NCI-H146 treated with DMSO at 0.1 percent for 48 hours (cell line): ENCODE measurements at regions not wholly inside any gene's neighbourhood (a gene's known extent, or its start where the extent isn't known, plus 50 kb on each side); places are given as distances from the start of the nearest gene placed in this dataset.
A peak's percentile ranks its signal among the peaks of the same experiment; 100 is the strongest.

Experiments used
- DNase-seq: peaks from one replicate; lab custom pipeline; 2025; ENCODE audit not compliant: unreplicated experiment; lab: John Stamatoyannopoulos, UW

DNA sequence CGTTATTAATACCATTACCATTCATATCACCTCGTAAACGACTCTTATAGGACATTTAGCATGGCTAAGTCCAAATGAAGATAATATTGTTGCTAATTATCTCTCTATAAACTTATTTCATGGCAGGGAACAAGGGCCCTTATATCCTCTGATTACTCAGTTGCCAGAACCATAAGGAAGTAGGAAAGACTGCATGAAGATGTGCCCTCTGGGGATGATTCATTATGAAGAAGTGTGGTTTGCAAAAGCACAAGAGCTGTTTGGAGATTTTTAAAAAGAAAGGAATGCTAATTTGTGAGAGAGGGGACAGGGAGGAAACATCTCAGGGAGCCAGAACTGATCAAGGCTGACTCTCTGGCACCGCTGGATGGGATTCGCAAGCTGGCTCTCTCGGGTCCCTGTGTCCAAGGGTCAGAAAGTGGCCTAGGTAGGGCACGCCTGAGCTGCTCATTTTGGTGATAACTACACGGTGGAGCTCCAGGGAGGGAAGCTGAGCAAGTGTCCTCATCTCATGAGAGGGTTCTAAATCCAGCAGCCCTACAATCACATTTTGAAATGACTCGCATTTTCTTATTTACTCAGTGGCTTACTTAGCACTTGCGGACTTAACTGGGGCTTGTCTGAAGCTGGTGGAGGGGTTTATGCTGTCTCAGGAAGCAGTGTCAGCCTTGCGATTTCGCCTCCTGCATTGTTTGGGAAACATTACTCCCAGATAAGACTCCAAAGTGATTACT is 136.8 kb downstream of the C5orf15 start:
- DNase-seq, result no peak

DNA sequence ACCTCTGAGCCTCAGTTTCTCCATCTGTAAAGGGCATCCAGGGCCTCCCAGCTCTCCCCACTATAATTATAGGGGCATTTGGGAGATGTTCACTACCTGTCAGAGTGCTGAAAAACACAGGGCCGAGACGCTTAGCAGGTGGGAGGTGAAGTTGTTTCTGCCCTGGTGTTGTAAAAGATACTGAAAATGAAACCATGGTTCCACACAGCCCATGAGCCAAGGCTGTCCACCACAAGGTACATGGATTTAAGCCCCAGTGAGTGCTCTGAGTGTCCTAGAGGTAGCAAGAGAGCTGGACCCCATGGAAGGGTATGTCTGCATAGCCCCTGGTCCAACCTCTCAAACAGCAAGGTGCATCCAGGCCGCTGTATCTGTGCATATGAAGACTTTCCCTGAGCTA is 137.5 kb downstream of the C5orf15 start:
- DNase-seq, result no peak

DNA sequence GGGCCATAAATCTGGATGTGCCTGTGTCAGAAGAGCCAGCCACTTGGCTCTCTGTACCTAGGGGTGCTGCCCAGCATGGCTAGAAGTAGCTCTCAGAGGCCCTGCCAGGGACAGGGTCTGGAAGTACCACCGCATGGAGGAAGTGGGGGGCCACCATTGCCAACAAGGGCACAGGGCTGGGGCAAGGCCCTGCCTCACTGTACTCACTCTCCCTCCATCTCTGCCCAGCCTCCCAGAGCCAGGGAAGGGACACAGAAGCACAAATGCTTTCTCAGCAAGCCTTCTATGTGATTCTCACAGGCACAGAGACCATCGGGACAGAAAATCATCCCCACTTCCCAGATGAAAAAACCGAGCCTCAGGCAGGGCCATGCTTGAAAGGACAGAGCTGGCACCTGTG is 138.1 kb downstream of the C5orf15 start:
- no peak for DNase-seq

DNA sequence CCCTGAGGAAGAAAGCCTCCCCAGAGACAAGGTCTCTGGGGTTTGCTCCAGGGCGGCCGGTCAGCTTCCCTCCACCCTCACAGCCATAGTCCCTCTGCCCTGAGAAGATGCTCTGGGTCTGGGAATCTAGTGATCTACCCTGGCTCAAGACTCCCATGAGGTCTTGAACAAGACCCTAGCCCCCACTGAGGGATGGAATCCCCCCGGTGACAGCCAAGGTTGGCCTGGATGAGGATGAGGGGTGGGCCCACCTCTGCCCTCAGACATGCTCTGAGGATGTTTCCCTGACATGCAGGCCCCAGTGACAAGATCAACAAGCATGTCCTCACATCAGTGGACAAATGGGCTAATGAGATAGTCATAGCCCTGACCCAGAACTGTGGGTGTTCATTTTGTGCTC is 138.6 kb downstream of the C5orf15 start:
- DNase-seq, result no peak

DNA sequence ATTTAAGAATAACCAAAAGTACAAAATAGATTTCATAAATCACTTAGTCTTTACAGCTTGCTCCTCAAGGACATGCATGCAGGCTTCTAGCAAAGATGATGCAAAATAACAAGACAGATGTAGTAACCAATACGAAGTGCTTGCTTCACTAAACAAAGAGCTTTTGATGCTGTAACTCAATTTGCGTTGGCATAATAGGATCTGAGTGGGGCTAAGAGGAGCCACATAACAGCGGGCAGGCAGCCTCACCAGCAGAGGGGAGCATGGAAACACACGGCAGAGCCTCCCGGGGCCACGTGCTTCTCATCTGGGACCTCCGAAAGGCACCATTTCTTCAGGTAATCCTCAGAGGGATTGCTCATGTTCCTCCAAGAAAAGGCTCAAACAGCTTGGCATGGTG is 139.7 kb downstream of the C5orf15 start:
- DNase-seq, result no peak

DNA sequence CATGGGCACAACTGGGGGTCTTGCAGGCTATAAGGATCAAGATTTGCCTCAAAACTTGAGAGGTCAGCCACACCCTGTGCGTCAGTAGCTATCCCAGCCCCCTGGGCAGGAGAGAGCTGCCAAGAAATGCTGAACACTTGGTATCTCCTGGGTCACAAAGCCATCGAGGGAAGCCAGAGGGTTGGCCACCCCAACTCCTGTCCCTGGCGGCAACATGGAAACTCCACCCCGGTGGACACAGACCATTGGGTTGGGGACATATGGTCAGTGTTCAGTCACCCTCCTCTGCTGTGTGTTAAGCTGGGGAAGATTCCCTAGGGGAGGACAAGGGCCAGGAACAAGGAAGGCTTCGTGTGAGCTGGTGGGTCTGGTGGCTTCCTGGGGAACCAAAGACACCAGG is 140.6 kb downstream of the C5orf15 start:
- no peak for DNase-seq

DNA sequence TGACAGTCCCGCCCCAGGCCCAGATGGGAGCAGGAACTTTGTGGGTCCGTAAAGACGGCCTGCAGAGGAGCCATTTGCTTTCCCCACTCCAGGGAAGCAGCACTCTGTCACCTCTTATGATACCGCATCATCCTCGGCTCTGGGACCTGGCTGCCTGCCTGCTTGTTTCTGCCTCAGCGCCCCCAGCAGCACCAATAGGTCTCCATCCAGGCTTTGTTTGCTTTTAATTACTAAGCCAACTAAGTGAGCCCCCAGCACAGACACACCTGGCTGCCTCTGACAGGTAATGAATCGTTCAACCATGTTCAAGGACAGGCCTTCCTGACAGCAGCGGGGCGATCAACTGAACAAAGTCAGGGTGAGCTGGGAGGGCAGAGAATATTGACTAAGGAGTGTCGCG is 141.4 kb downstream of the C5orf15 start:
- DNase-seq, result peak; percentile 30

DNA sequence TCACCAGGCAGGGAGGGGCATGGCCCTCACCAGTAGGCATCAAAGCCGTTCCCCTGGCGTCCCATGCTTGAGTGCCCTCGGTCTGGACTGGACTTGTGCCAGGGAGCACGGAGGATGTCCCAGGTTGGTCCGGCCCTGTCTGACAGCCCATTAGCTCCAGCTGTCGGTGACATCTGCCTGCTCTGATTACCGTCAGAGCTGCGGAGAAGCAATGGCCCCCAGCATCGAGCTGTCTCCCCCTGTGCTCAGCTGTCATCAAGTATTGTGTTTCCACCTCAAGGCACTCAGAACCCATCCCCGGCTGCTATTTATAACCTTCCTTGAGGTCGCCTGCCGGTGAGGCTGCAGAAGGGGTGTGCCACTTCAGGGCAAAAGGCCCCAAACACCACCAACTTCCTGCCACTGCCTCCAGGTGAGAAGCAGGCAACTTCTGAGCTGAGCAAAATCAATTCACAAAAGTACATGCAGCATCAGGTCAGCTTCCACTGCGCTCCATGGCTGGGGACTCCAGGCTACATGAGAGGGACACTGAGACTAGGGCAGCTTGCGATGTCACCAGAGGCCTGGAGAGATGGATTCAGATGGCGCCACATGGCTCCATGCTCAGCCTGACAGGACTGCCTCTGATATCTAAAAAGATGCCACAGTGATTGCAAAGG is 142.7 kb downstream of the C5orf15 start:
- DNase-seq, result no peak

DNA sequence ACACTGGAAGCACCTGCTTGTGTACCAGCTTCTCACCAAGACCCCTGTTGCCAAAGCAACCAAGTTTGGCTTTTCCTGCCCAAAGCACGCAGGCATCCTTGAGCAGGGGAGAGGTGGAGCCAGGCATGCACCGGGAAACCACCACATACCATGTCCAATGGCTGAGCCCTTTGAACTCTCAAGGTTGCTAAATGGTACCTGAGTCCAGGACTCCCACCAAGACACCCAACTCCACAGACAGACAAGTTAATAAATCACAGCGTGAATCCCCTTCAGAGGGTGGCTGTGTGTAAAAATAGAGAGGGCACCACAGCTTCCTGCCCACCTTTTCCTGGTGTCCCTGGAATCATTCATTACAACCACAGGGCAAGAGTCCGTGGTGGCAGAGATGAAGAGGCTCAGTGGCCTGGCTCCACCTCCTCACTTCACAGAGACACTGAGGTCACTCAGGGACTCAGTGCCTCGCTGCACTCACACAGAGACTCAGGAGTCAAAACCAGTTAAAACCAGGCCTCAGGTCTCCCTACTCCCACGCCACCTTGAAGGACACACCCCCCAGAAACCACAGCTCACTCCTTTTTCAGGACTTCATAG is 143.7 kb downstream of the C5orf15 start:
- no peak for DNase-seq

DNA sequence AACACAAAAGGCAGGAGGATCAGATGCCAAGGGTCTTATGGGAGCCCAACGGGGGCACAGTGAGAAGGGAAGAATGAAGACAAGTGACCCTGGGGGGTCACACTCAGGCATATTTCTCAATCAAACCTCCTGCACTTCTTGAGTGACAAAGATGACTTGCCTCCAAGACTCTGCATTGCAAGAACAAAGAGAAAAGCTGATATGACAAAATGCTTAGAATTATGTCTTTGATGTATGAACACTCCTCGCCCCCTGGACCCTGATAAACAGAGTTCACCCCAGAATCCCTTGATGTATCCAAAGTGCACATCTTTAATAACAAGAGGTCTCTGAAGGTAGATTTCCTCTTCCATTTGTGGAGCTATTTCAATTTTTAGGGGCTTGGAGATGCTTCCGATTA is 146.5 kb downstream of the C5orf15 start:
- no peak for DNase-seq

DNA sequence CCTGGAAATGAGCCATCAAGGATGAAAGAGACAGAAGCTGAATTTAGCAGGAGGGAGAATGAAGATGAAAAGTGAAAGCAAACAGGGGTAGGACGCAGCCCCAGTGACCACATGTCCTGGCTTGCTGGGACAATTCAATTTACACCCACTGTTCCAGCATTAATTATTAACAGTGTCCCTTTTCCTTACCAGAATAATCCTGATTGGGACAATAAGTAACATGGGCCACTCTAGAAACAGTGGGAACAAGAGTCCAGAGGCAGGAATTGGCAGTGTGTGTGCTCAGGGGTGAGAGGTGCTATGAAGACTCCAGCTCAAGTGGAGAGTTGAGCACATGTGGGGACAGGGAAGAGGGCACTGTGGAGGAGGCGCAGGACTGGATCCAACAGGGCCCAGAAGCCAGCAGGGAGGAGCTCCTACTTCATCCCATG is 147.1 kb downstream of the C5orf15 start:
- no peak for DNase-seq

DNA sequence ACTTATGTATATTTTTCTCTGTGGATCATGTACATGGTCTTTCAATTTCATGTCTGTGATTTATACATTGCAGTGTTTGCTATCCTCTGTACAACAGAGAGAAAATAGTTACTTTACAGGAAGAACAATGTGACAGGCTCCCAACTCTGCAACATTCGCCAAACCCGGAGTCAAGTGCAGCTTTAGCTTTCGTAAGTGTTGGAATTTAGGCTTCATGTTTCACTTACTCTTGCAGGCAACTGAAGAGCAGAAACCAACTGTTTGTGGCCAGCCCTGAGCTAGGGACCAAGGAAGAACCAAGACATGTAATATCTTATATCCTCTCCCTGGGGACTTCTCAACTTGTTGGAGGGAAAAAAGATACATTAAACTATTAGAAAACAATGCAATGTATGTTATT is 147.9 kb downstream of the C5orf15 start:
- DNase-seq, result no peak

DNA sequence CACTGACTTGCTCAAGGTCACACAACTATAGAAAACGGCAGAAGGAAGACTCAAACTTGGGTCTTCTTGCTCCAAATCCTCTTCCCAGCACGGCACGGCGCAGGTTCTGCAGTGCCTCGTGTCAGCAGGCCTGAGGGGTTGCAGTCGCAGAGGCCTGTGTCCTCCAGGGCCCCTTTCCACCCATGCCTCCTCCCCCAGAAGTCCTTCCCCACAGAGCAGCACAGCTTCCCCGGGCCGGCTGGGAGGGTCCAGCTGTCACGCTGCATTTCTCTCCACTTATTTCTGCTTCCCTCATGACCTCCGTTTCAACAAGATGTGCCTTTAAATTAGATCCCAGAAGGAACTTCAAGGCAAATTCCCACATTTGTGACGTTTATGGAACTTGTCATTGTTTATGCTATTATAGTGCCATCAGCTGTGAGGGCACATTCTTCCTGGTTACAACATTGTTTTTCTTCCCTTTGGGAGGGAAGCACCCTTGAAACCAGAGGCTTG is 148.4 kb downstream of the C5orf15 start:
- DNase-seq, result no peak

DNA sequence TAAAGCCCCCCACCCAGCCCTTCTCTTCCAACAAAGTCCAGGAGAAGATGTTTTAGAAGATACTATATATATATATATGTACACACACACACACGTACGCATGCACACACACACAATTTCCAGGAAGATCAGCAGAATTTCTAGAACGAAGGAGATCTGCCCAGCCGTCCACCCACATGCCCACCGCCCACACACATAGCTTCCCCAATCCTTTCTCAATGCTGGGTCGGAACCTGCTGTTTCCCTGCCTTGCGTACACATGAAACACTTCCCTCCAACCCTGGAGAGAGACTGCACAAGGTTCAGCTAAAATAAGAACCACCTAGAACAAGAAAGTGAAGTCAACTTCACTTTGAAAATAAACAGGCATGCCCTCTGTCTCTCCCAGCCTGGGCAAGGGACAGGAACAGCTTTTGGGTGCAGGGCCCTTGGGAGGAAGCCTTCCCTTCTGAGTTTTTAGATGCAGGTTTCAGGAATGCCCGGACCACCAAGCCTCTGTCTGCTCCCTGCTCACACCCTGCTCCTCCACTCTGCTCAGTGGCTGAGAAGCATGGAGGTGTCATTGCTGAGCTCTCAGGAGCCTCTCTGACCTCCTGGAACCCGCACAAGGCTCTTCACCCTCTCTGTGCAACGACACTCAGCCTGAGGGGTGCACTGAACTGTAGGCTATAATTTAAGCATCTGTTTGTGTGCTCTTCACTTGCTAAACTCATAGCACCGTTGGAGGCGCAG is 149.4 kb downstream of the C5orf15 start:
- DNase-seq, result no peak

DNA sequence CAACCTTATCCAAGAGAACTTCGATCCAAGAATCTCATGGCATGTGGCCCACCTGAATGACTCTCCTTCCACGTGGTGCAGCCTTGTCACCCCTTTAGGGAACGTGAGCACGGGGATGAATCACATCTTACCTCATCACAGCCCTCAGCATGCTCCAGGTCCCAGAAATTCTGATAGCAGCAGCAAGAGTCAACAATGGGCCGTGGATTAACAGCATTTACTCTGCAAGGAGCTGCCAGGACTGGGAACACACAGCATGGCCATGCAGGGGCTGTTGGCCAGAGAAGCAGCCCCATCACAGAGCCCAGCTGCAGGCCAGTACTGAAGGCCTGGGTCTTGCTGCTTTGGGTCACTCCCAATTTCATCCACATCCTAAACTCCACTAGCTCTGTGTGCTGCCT is 150.4 kb downstream of the C5orf15 start:
- DNase-seq, result no peak

DNA sequence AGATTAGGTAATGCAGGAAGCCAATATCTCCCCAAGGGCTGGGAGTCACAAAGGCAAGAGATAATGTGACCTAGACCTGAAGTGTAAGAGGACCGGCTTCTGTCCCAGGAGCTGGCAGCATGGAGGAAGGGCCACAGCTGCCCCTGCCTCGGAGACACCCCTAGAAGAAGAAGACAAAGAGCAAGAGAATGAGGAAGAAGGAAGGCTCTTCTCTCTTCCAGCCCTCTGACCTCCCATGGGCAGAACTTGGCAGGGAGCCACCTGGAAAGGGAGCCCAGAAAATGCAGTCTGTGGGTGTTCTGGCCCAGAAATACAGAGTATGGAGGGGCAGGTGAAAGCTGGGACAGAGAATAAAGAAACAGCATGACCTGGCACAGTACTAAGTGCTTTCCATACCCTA is 151.0 kb downstream of the C5orf15 start:
- DNase-seq, result no peak

DNA sequence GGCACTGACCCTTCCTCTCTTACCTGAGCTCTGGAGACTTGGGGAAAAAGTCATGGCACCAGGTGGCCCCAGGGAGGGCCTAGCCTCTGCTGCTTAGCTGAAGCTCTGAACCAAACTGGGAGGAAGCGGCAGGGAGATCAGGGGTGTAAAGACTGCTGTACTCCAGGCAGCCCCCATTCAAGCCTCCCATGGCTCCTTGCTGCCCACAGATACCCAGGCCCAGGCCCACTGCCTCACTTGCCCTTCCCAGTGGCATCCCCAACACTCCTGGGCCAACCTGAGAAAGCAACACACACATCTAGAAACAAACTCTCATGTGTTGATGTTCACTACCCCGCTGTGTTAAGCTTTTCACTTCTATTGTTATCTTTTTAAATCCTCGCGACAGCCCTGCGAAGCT is 151.6 kb downstream of the C5orf15 start:
- no peak for DNase-seq

DNA sequence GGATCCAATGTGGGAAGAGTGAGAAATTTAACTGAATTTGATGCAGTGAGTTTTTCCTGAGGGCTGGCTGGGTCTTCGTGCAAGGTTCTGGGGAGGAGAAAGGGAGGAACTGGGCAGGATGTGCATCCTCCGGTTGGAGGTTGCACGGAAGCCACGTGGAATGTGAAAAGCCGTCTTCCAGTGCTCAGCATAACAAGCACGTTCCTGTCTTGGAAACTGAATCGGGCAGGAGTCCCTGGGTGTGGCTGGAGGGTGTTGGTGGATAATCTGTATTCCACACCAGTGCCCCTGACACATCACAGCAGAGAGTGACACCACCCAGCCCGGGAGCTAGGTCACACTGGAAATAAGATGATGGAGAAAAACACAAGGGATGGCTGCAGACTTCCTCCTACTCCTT is 154.3 kb downstream of the C5orf15 start:
- DNase-seq, result no peak

DNA sequence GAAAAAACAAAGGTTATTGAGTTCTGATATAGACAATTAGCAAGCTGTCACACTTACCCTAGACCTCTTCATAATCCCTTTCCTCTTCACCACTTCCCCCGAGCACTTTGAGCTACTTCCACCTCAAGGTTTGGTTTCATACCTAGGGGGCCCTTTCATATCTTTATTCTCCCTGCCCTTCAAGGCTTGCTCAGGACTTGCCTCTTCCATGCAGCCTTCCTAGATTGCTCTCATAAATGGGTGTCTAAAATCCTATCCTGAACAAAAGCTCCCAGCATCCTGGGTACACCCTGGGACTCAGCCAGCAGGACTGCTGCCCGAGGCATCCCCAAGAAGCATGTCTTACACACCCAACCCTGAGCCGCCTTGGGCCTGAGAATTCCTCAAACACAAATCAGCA is 157.3 kb downstream of the C5orf15 start:
- DNase-seq, result no peak

DNA sequence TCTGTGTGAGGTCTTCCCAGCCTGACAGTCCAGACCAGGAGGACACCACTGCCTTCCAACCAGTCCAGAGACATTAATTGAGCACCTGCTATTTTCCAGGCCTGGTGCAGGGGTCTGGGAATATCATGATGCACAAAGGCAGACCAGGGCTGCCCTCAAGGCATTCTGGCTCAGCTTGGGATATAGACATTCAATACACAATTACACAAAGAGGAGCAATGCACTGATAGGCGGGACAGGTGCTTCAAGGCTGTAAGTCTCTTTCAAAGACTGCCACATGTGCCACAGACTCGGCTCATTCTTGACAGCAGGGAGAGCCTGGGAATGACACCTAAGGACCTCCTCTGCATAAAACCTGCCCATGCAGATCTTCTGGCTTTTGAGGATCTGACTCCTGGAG is 158.6 kb downstream of the C5orf15 start:
- DNase-seq, result no peak

DNA sequence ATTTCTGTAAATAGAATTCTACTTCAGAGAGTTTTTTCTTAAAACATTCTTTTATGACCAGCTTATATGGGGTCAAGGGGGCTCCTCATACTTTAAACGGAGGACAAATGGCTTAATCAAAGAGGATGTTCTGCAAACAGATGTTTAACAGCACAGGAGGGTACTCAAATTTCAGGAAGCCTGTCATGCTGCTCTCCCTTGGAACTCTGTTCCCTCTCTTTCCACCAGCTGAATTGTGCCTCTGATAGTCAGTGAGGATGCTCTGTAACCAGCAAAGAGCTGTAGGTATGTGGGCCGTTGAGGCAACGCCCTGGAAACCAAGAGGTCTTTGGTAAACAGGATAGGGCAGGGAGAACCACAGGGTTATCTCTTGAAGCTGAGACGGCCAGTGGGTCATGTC is 161.1 kb downstream of the C5orf15 start:
- no peak for DNase-seq

DNA sequence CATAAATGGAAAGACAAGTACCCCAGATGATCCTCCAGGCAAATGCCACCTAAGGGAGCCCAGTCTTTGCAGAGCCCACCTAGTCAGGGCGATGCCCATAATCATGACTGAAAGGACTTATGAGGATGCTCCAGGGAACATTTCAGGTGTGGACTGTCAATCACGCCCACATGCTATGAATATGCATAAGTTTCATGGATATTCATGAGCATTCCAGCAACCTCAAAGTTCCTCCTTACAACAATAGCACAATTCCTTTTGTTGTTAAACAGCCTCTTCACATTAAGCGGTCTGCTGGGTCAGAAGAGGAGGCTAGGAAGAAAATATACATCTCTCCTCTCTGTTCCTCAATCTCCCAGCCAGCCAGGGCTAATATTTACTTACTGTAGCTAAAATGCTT is 161.6 kb downstream of the C5orf15 start:
- no peak for DNase-seq
